Effector memory CD4-positive, alpha-beta T cell (primary cell): ENCODE measurements at regions not wholly inside any gene's neighbourhood (a gene's known extent, or its start where the extent isn't known, plus 50 kb on each side); places are given as distances from the start of the nearest gene placed in this dataset.

Experiments used
- DNase-seq, 3 donors: peaks; one replicate each; pipeline ENCODE4 v3.0.0-alpha.2; 2020
- H3K27ac ChIP-seq: 2 replicates; pipeline ENCODE4 v1.7.0; 2013; ENCODE audit warnings: mild to moderate bottlenecking, low read length, moderate library complexity; ENCODE audit not compliant: insufficient read depth, poor library complexity, severe bottlenecking
- H3K27me3 ChIP-seq: replicated peaks from 2 replicates; pipeline ENCODE4 v1.7.0; 2013; ENCODE audit warnings: mild to moderate bottlenecking, low read length; ENCODE audit not compliant: insufficient read depth, control insufficient read depth, poor library complexity, severe bottlenecking
- H3K36me3 ChIP-seq: 2 replicates; pipeline ENCODE4 v1.7.0; 2013; ENCODE audit warnings: mild to moderate bottlenecking, low read length, moderate library complexity; ENCODE audit not compliant: control insufficient read depth, insufficient read depth
- H3K4me1 ChIP-seq: 2 replicates; pipeline ENCODE4 v1.7.0; 2013; ENCODE audit warnings: low read length, mild to moderate bottlenecking; ENCODE audit not compliant: control insufficient read depth, insufficient read depth, poor library complexity, severe bottlenecking
- H3K4me3 ChIP-seq: 2 replicates; pipeline ENCODE4 v1.7.0; 2013; ENCODE audit warnings: low read length, low read depth, mild to moderate bottlenecking; ENCODE audit not compliant: insufficient read depth, poor library complexity, severe bottlenecking
- H3K9me3 ChIP-seq: 2 replicates; pipeline ENCODE4 v1.7.0; 2013; ENCODE audit warnings: mild to moderate bottlenecking, low read length, moderate library complexity; ENCODE audit not compliant: control insufficient read depth

- no peaks in the 10 kb centered on the region for H3K9me3 ChIP-seq
- H3K4me1 ChIP-seq = no peaks in the 10 kb centered on the region
- no peaks in the 10 kb centered on the region for H3K27me3 ChIP-seq
- no peak overlapping the region for H3K27ac ChIP-seq
- no peak for DNase-seq
- no peaks in the 10 kb centered on the region for H3K36me3 ChIP-seq
- H3K4me3 ChIP-seq = no peak overlapping the region
These were observed 172.8 kb upstream of the CXCL12 start for GRCh38 chr10:44557596-44558191.

GRCh38 chr10:44558521-44558920 is 173.6 kb upstream of the CXCL12 start:
- H3K4me1 ChIP-seq = no peaks in the 10 kb centered on the region
- no peak overlapping the region for H3K27ac ChIP-seq
- no peaks in the 10 kb centered on the region for H3K36me3 ChIP-seq
- no peaks in the 10 kb centered on the region for H3K27me3 ChIP-seq
- no peak overlapping the region for H3K4me3 ChIP-seq
- DNase-seq = no peak
- no peaks in the 10 kb centered on the region for H3K9me3 ChIP-seq

- Histone ChIP-seq H3K4me3 (no peak overlapping the region), H3K4me1 (no peaks in the 10 kb centered on the region), H3K36me3 (no peaks in the 10 kb centered on the region), H3K27ac (no peak overlapping the region), H3K27me3 (no peaks in the 10 kb centered on the region), H3K9me3 (no peaks in the 10 kb centered on the region)
- DNase-seq = no peak
These were observed 179.5 kb upstream of the CXCL12 start for GRCh38 chr10:44564361-44564760.

- Histone ChIP-seq H3K27me3 (no peaks in the 10 kb centered on the region), H3K36me3 (no peaks in the 10 kb centered on the region), H3K9me3 (no peaks in the 10 kb centered on the region), H3K4me1 (no peaks in the 10 kb centered on the region), H3K27ac (no peak overlapping the region), H3K4me3 (no peak overlapping the region)
- no peak for DNase-seq
These were observed 179.9 kb upstream of the CXCL12 start for GRCh38 chr10:44564790-44565189.

- DNase-seq = no peak
- no peaks in the 10 kb centered on the region for H3K36me3 ChIP-seq
- no peaks in the 10 kb centered on the region for H3K27me3 ChIP-seq
- H3K27ac ChIP-seq = no peak overlapping the region
- H3K9me3 ChIP-seq = no peaks in the 10 kb centered on the region
- no peak overlapping the region for H3K4me3 ChIP-seq
- H3K4me1 ChIP-seq = no peaks in the 10 kb centered on the region
These were observed 181.9 kb upstream of the CXCL12 start for GRCh38 chr10:44566786-44567185.

- Histone ChIP-seq H3K36me3 (no peaks in the 10 kb centered on the region), H3K4me1 (no peaks in the 10 kb centered on the region), H3K9me3 (no peaks in the 10 kb centered on the region), H3K27ac (no peak overlapping the region), H3K4me3 (no peak overlapping the region), H3K27me3 (no peaks in the 10 kb centered on the region)
- no peak for DNase-seq
These were observed 182.6 kb upstream of the CXCL12 start for GRCh38 chr10:44567471-44567870.

GRCh38 chr10:44569193-44570091 is 184.5 kb upstream of the CXCL12 start:
- Histone ChIP-seq H3K4me3 (no peak overlapping the region), H3K36me3 (no peaks in the 10 kb centered on the region), H3K27ac (no peak overlapping the region), H3K27me3 (no peaks in the 10 kb centered on the region), H3K4me1 (no peaks in the 10 kb centered on the region), H3K9me3 (no peaks in the 10 kb centered on the region)
- DNase-seq = no peak

- DNase-seq = no peak
- Histone ChIP-seq H3K27me3 (no peaks in the 10 kb centered on the region), H3K36me3 (no peaks in the 10 kb centered on the region), H3K27ac (no peak overlapping the region), H3K4me3 (no peak overlapping the region), H3K4me1 (no peaks in the 10 kb centered on the region), H3K9me3 (no peaks in the 10 kb centered on the region)
These were observed 186.8 kb upstream of the CXCL12 start for GRCh38 chr10:44571701-44572100.

GRCh38 chr10:44572146-44572545 is 187.2 kb upstream of the CXCL12 start:
- no peak for DNase-seq
- Histone ChIP-seq H3K4me3 (no peak overlapping the region), H3K27ac (no peak overlapping the region), H3K4me1 (no peaks in the 10 kb centered on the region), H3K27me3 (no peaks in the 10 kb centered on the region), H3K36me3 (no peaks in the 10 kb centered on the region), H3K9me3 (no peaks in the 10 kb centered on the region)

GRCh38 chr10:44573821-44574220 is 188.9 kb upstream of the CXCL12 start:
- Histone ChIP-seq H3K36me3 (no peaks in the 10 kb centered on the region), H3K4me3 (no peak overlapping the region), H3K9me3 (no peaks in the 10 kb centered on the region), H3K27me3 (no peaks in the 10 kb centered on the region), H3K27ac (no peak overlapping the region), H3K4me1 (no peaks in the 10 kb centered on the region)
- no peak for DNase-seq
